T-helper 1 cell treated with Interleukin-12 subunit alpha and Interleukin-12 subunit beta and Interleukin-4 antibody, amounts not matched to agents 30 ng/mL and 1 ng/mL, for 36 hours (primary cell): ENCODE measurements at regions not wholly inside any gene's neighbourhood (a gene's known extent, or its start where the extent isn't known, plus 50 kb on each side); places are given as distances from the start of the nearest gene placed in this dataset.
"Not testable (repeated sequence)": the region's sequence is repeated elsewhere in the genome, so short reads cannot be mapped to it uniquely, and the experiment has no call there.

ENCODE experiments used
- intact Hi-C: fragments of 100-400 bp; cut with micrococcal nuclease; formaldehyde crosslinking; loops from one replicate; pipeline ENCODE4 v1.15.1; 2024

DNA sequence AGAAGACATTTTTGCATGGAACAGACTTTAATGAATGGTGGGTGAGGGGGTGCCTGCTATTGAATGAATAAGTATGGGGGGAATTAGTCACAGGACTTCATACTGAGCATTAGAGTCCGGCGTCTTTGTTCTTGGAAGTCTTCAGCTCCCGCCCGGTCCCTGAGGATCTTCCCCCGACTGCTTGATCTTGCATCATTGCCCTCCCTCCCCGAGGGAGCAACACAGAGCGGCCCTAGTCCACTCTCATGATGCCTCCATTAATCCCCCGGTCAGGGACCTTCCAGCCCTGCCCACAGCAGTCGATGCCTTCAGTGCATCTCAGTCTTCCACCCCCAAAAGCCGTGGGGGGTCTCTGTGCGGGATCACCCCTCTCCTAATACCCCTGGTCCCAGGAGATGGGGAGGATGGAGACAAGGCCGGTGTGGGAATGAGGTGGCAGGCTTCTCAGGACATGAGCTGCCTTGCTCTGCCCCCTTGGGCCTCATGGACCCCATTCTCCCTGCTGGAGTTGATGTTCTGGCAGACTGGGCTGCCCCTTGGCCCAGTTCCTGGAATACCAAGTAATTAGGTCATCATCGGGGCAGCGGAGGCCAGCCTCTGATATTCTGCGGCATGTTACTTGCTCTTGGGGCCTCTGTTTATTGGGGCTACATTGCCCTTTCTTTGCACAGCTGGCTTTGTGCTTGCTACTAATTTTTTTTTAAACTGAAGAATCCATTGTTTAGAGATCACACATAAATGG, 110.5 kb upstream of the PLGLB2 start:
- intact Hi-C loops: not testable (repeated sequence)

- intact Hi-C loops: not testable (repeated sequence)
Measured at GRCh38 chr2:87638114-87638807, 109.6 kb upstream of the PLGLB2 start.

GRCh38 chr2:87638872-87639271, 109.0 kb upstream of the PLGLB2 start:
- intact Hi-C loops: not testable (repeated sequence)

GRCh38 chr2:87639801-87640440, 108.0 kb upstream of the PLGLB2 start:
- intact Hi-C loops: not testable (repeated sequence)

- intact Hi-C loops: not testable (repeated sequence)
Measured at GRCh38 chr2:87640961-87641563, 106.8 kb upstream of the PLGLB2 start.

GRCh38 chr2:87643165-87643564, 104.7 kb upstream of the PLGLB2 start:
- intact Hi-C loops: not testable (repeated sequence)

GRCh38 chr2:87647737-87648498, 100.0 kb upstream of the PLGLB2 start:
- intact Hi-C loops: not testable (repeated sequence)

GRCh38 chr2:87648815-87649214, 99.1 kb upstream of the PLGLB2 start:
- intact Hi-C loops: not testable (repeated sequence)

- intact Hi-C loops: not testable (repeated sequence)
Measured at GRCh38 chr2:87649871-87650270, 98.0 kb upstream of the PLGLB2 start.

DNA sequence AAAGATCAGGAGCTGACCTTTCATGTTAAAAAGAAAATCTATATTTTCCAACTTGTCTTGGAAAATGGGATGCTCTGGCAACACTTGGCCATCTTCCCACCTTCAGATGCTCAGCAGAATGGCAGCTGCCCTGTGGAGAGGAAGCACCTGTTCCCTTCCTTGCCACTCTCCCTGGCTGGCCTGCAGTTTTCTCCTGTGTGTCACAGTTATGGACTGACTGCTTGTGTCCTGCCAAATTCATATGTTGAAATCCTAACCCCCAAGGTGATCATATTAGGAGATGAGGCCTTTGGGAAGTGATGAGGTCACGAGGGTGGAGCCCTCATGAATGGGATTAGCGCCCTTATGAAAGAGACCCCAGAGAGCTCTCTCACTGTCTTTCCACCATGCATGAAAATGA, 97.0 kb upstream of the PLGLB2 start:
- intact Hi-C loops: not testable (repeated sequence)

DNA sequence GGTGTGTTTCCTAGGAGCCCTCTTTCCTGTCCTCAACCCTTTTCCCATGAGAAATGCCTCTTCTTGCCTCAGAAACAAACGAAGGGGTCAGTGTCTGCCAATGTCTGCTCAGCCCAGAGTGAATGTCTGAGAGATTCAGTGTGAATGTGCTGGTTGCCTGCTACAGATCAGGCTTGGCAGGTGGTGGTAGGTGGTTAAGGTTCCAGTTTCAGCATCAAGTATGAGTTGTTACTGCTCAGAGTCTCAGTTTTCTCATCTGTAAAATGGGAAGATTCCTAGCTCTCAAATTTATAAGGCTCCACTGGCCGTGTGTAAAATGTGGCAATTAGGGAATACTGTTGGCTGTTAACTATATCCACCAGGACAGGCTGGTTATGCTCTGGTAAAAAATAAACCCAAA, 96.3 kb upstream of the PLGLB2 start:
- intact Hi-C loops: not testable (repeated sequence)

DNA sequence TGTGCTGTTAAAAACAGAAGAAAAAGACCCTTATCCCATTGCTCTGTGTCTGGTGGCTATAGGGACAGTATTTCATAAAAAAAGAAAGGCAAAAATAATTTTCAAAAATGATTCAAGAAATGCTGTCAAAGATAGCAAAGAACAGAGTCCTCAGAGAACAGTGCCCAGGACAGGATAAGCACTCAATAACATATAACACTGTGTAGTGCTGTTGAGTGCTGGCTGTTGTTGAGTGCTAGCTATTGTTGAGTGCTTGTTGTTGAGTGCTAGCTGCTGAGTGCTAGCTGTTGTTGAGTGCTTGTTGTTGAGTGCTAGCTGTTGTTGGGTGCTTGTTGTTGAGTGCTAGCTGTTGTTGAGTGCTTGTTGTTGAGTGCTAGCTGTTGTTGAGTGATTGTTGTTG, 94.5 kb upstream of the PLGLB2 start:
- intact Hi-C loops: not testable (repeated sequence)

DNA sequence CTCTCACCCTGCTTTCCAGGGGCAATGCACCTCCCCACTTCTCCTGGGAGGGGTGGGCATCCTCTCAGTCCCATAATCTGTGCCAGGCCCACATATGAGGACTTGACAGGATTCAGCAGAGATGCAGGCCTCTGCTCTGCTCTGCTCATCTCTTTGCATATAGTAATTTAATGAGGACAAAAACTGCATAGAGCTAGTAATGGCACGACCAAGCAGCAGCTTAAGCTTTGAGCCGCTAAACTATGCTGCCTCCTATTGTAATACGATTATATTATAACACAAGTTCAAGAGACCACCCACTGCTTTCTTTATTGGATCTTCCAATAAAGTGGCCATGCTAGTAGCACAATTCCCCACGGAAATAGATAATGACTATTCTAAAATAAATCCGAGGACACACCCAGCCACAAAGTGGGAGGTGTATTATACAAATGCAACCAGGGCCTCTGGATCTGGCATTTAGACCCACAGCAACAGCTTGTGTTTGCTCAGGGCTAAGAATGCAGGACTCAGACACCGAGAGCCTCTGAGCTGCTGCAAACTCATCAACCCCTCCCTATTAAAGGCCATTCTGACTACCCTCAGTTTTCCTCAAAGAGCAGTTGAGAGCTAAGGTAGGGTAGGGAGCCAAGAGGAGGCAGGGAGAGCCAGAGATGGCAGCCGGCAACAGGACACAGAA, 93.6 kb upstream of the PLGLB2 start:
- intact Hi-C loops: not testable (repeated sequence)

- intact Hi-C loops: not testable (repeated sequence)
Measured at GRCh38 chr2:87657915-87658314, 90.0 kb upstream of the PLGLB2 start.

- intact Hi-C loops: not testable (repeated sequence)
Measured at GRCh38 chr2:87658357-87658756, 89.5 kb upstream of the PLGLB2 start.

DNA sequence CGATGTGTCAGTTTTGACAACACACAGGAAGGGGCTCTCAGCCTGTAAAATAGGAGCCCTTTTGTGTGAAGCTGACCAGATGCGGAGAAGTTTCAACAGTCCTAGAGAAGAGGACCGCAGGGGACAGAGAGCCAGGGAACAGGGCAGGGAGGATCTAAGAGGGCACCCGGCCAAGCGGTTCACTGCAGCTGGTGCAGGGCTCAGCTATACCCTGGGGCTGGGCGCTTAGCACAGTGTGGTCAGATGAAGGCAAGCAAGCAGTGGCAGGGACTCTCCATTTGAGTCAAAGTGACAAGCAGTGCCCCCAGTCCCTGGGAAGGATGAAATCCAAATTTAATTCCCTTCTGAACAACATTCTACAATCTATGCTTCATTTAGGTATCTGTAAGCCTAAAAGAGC, 88.9 kb upstream of the PLGLB2 start:
- intact Hi-C loops: not testable (repeated sequence)

DNA sequence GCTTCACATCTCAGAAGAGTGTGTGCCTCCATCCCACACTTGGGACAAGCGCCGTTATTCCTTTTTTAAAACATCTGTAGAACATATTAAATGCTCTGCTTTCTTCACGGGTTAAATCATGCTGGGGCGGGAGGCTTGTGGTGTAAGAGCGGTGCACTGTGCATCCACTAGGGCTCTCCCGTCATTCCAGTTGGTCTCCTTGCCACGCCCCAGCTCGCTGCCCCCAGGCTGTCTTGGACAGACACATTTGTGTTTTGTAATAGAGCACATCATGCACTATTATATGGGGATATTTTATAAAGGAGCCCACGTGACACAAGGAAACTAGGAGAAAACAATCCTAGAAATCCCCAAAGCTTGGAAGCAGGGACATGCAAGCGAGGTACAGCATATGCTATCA, 87.7 kb upstream of the PLGLB2 start:
- intact Hi-C loops: not testable (repeated sequence)

- intact Hi-C loops: not testable (repeated sequence)
Measured at GRCh38 chr2:87662316-87663290, 85.3 kb upstream of the PLGLB2 start.

- intact Hi-C loops: not testable (repeated sequence)
Measured at GRCh38 chr2:87663347-87663746, 84.5 kb upstream of the PLGLB2 start.
